PC-3 (cell line): ENCODE measurements at regions not wholly inside any gene's neighbourhood (a gene's known extent, or its start where the extent isn't known, plus 50 kb on each side); places are given as distances from the start of the nearest gene placed in this dataset.

Source experiments
- EZH2 ChIP-seq: fragments of 300-600 bp; sonication (generic); IDR thresholded peaks from one replicate; pipeline ENCODE4 v1.6.1; 2017; ENCODE audit warnings: antibody characterized with exemption, mild to moderate bottlenecking, low read length; ENCODE audit not compliant: unreplicated experiment
- EZH2phosphoT487 ChIP-seq: fragments of 300-600 bp; sonication (generic); IDR thresholded peaks from 2 replicates; pipeline ENCODE4 v1.6.1; 2018; ENCODE audit warnings: mild to moderate bottlenecking, antibody characterized with exemption, low read length, borderline replicate concordance
- TF ChIP-seq, protein P1 (sequence below): fragments of 300-600 bp; sonication (generic); conservative IDR thresholded peaks from 2 replicates; pipeline ENCODE4 v1.5.1; 2017; ENCODE audit warnings: antibody characterized with exemption, low read depth, mild to moderate bottlenecking, low read length

DNA sequence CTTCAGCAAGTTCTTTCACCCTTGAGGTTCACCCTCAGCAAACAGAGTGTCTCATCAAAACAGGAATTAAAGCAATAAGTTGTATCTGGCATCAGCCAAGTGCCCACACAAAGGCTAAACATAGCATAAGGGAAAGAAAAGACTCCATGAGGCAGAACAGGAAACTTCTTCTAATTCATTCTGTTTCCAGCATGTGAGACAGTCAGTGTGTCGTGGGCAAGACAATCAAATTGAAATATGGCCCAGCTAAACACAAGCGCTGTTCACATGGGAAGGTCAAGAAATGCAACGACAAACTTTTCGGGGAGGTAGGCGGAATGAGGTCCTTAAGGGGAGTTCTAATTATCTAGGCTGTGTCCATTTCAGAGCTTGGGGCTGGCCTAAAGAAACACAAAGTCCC, 393.4 kb downstream of the HAPSTR1 start:
- TF ChIP-seq, protein P1, sequence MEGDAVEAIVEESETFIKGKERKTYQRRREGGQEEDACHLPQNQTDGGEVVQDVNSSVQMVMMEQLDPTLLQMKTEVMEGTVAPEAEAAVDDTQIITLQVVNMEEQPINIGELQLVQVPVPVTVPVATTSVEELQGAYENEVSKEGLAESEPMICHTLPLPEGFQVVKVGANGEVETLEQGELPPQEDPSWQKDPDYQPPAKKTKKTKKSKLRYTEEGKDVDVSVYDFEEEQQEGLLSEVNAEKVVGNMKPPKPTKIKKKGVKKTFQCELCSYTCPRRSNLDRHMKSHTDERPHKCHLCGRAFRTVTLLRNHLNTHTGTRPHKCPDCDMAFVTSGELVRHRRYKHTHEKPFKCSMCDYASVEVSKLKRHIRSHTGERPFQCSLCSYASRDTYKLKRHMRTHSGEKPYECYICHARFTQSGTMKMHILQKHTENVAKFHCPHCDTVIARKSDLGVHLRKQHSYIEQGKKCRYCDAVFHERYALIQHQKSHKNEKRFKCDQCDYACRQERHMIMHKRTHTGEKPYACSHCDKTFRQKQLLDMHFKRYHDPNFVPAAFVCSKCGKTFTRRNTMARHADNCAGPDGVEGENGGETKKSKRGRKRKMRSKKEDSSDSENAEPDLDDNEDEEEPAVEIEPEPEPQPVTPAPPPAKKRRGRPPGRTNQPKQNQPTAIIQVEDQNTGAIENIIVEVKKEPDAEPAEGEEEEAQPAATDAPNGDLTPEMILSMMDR, result no peak
- TF ChIP-seq EZH2 (no peak), EZH2phosphoT487 (no peak)
